ENCODE measurements at regions not wholly inside any gene's neighbourhood (a gene's known extent, or its start where the extent isn't known, plus 50 kb on each side); places are given as distances from the start of the nearest gene placed in this dataset.

GRCh38 chr18:68499141-68499540, 215.8 kb downstream of the TMX3 start:
- CTCF ChIA-PET: interaction anchor here (1.0 kb wide), 1 partner anchor 15 kb away, joined by 3 read pairs; no protein-coding TSS in a partner anchor

GRCh38 chr18:68498636-68499035, 216.3 kb downstream of the TMX3 start:
- no peaks in the 10 kb centered on the region for H3K27me3 ChIP-seq (ENCODE audit: control insufficient read depth, insufficient read depth, low read length)
- no peak for DNase-seq (ENCODE audit: low read depth)
- no peak for TF ChIP-seq CTCF (IDR thresholded peaks at IDR 0.05; ENCODE audit: insufficient read depth, low read depth, low read length)
- H3K36me3 ChIP-seq (ENCODE audit: control insufficient read depth, insufficient read depth, low read length): no peaks in the 10 kb centered on the region
- ChIA-PET CTCF (interaction anchor here (0.8 to 1.0 kb wide), 2 partner anchors 14 to 113 kb away, joined by 3 read pairs; no protein-coding TSS in a partner anchor), POLR2A (no interaction called here)
- no peak overlapping the region for H3K4me3 ChIP-seq (ENCODE audit: low read depth, low read length)

More at GRCh38 chr18:68499141-68499540, 215.8 kb downstream of the TMX3 start:
- Histone ChIP-seq H3K27me3 (ENCODE audit: control insufficient read depth, insufficient read depth, low read length) (no peaks in the 10 kb centered on the region), H3K36me3 (ENCODE audit: control insufficient read depth, insufficient read depth, low read length) (no peaks in the 10 kb centered on the region), H3K4me3 (ENCODE audit: low read depth, low read length) (no peak overlapping the region)
- TF ChIP-seq CTCF (IDR thresholded peaks at IDR 0.05; ENCODE audit: insufficient read depth, low read depth, low read length): no peak
- POLR2A ChIA-PET: no interaction called here
- DNase-seq (ENCODE audit: low read depth): no peak

GRCh38 chr18:68498185-68498584, 216.7 kb downstream of the TMX3 start:
- Histone ChIP-seq H3K27me3 (ENCODE audit: control insufficient read depth, insufficient read depth, low read length) (no peaks in the 10 kb centered on the region), H3K36me3 (ENCODE audit: control insufficient read depth, insufficient read depth, low read length) (no peaks in the 10 kb centered on the region), H3K4me3 (ENCODE audit: low read depth, low read length) (no peak overlapping the region)
- ChIA-PET CTCF (interaction anchor here (0.8 to 1.0 kb wide), 2 partner anchors 14 to 113 kb away, joined by 3 read pairs; no protein-coding TSS in a partner anchor), POLR2A (no interaction called here)
- no peak for TF ChIP-seq CTCF (IDR thresholded peaks at IDR 0.05; ENCODE audit: insufficient read depth, low read depth, low read length)
- no peak for DNase-seq (ENCODE audit: low read depth)

GRCh38 chr18:68494802-68495581, 219.9 kb downstream of the TMX3 start:
- ChIA-PET CTCF (no interaction called here), POLR2A (no interaction called here)
- Histone ChIP-seq H3K27me3 (ENCODE audit: control insufficient read depth, insufficient read depth, low read length) (no peaks in the 10 kb centered on the region), H3K4me3 (ENCODE audit: low read depth, low read length) (no peak overlapping the region), H3K36me3 (ENCODE audit: control insufficient read depth, insufficient read depth, low read length) (no peaks in the 10 kb centered on the region)
- no peak for TF ChIP-seq CTCF (IDR thresholded peaks at IDR 0.05; ENCODE audit: insufficient read depth, low read depth, low read length)
- peak; percentile 91 for DNase-seq (ENCODE audit: low read depth)

GRCh38 chr18:68489013-68489792, 225.7 kb downstream of the TMX3 start:
- DNase-seq (ENCODE audit: low read depth): no peak
- ChIA-PET POLR2A (no interaction called here), CTCF (interaction anchor here (1.3 kb wide), 1 partner anchor 9 kb away, joined by 3 read pairs; no protein-coding TSS in a partner anchor)
- H3K4me3 ChIP-seq (ENCODE audit: low read depth, low read length): no peak overlapping the region
- no peaks in the 10 kb centered on the region for H3K27me3 ChIP-seq (ENCODE audit: control insufficient read depth, insufficient read depth, low read length)
- no peak for TF ChIP-seq CTCF (IDR thresholded peaks at IDR 0.05; ENCODE audit: insufficient read depth, low read depth, low read length)
- no peaks in the 10 kb centered on the region for H3K36me3 ChIP-seq (ENCODE audit: control insufficient read depth, insufficient read depth, low read length)
